Fibroblast of lung (primary cell): ENCODE measurements at regions not wholly inside any gene's neighbourhood (a gene's known extent, or its start where the extent isn't known, plus 50 kb on each side); places are given as distances from the start of the nearest gene placed in this dataset.
"Not testable (repeated sequence)": the region's sequence is repeated elsewhere in the genome, so short reads cannot be mapped to it uniquely, and the experiment has no call there.

Experiments
- DNase-seq, 2 donors: peaks; one replicate each; pipeline versions ENCODE4 v3.0.0 to v3.0.0-alpha.2; 2010; ENCODE audit warnings: low read depth in 2 of 2
- H2AFZ ChIP-seq: 2 replicates; pipeline ENCODE4 v1.5.1; 2012; ENCODE audit warnings: low read length, control low read depth, inconsistent platforms
- H3K27ac ChIP-seq: 2 replicates; pipeline ENCODE4 v1.5.1; 2011; ENCODE audit warnings: low read length, control low read depth; ENCODE audit not compliant: insufficient read depth
- H3K27me3 ChIP-seq: 2 replicates; pipeline ENCODE4 v1.5.1; 2011; ENCODE audit warnings: mild to moderate bottlenecking, low read length; ENCODE audit not compliant: control insufficient read depth, insufficient read depth
- H3K36me3 ChIP-seq: 2 replicates; pipeline ENCODE4 v1.5.1; 2011; ENCODE audit warnings: low read length; ENCODE audit not compliant: control insufficient read depth, insufficient read depth
- H3K4me1 ChIP-seq: 2 replicates; pipeline ENCODE4 v1.5.1; 2011; ENCODE audit warnings: low read length; ENCODE audit not compliant: control insufficient read depth, insufficient read depth; ENCODE audit errors: extremely low read depth
- H3K4me2 ChIP-seq: 2 replicates; pipeline ENCODE4 v1.5.1; 2011; ENCODE audit warnings: low read length, control low read depth; ENCODE audit not compliant: insufficient read depth; ENCODE audit errors: extremely low read depth
- H3K4me3 ChIP-seq, 4 experiments: fragments of 200-600 bp in 1 of 4; sonication (generic) in 1 of 4; replicated peaks in 1 of 4; 2 replicates each; pipeline ENCODE4 v1.5.1; 2011 to 2016; ENCODE audit warnings: low read length in 4 of 4, low read depth in 3 of 4, mild to moderate bottlenecking in 3 of 4, control low read depth in 2 of 4, inconsistent platforms in 1 of 4, mixed read lengths in 1 of 4; ENCODE audit not compliant: insufficient read depth in 1 of 4; ENCODE audit errors: control extremely low read depth in 1 of 4
- H3K79me2 ChIP-seq: 2 replicates; pipeline ENCODE4 v1.5.1; 2012; ENCODE audit warnings: mild to moderate bottlenecking, low read length, inconsistent platforms; ENCODE audit not compliant: control insufficient read depth, insufficient read depth
- H3K9ac ChIP-seq: 2 replicates; pipeline ENCODE4 v1.5.1; 2011; ENCODE audit warnings: mild to moderate bottlenecking, low read length, control low read depth; ENCODE audit not compliant: insufficient read depth
- H3K9me3 ChIP-seq: 2 replicates; pipeline ENCODE4 v1.5.1; 2012; ENCODE audit warnings: low read depth, low read length; ENCODE audit not compliant: control insufficient read depth, insufficient read depth
- H4K20me1 ChIP-seq: 2 replicates; pipeline ENCODE4 v1.5.1; 2011; ENCODE audit warnings: low read length; ENCODE audit not compliant: control insufficient read depth, insufficient read depth; ENCODE audit errors: extremely low read depth
- EZH2 ChIP-seq: IDR thresholded peaks from 2 replicates; pipeline ENCODE4 v1.5.1; 2012; ENCODE audit warnings: low read length, control low read depth, mild to moderate bottlenecking; ENCODE audit errors: missing control alignments
- TF ChIP-seq, protein P1 (sequence below), 2 donors: IDR thresholded peaks in 1 of 2; conservative IDR thresholded peaks in 1 of 2; 1 replicate in 1 of 2; 2 replicates in 1 of 2; pipeline ENCODE4 v1.5.1; 2011 to 2012; ENCODE audit warnings: low read length in 2 of 2, control low read depth in 1 of 2, inconsistent platforms in 1 of 2, low read depth in 1 of 2, mild to moderate bottlenecking in 1 of 2

DNA sequence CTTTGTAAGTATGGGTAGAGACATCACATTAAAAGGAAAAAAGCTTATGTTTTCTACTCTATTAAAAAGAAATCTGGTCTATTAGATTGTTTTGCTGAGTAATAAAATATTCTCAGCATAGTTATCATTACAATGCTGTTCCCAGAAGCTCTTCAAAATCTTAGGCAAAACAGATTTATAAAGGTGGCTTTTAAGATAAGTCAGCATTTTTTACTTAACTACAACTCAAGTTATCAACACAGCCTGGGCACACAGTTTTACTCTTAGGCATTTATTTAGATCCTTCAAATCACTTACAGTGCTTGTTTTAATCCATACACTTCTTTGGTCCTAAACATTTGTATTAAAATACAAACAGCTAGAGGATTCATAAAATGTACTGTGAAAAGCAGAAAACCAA lies 534.8 kb upstream of the NCAM2 start:
- Histone ChIP-seq H3K9ac (no peak overlapping the region), H3K9me3 (no peaks in the 10 kb centered on the region), H4K20me1 (no peaks in the 10 kb centered on the region), H3K4me1 (no peaks in the 10 kb centered on the region), H3K27me3 (no peaks in the 10 kb centered on the region), H3K79me2 (no peaks in the 10 kb centered on the region), H3K4me3 (no peak overlapping the region), H3K4me2 (no peak overlapping the region), H2AFZ (no peak overlapping the region), H3K36me3 (no peaks in the 10 kb centered on the region), H3K27ac (no peak overlapping the region)
- no peak for DNase-seq
- TF ChIP-seq, protein P1, sequence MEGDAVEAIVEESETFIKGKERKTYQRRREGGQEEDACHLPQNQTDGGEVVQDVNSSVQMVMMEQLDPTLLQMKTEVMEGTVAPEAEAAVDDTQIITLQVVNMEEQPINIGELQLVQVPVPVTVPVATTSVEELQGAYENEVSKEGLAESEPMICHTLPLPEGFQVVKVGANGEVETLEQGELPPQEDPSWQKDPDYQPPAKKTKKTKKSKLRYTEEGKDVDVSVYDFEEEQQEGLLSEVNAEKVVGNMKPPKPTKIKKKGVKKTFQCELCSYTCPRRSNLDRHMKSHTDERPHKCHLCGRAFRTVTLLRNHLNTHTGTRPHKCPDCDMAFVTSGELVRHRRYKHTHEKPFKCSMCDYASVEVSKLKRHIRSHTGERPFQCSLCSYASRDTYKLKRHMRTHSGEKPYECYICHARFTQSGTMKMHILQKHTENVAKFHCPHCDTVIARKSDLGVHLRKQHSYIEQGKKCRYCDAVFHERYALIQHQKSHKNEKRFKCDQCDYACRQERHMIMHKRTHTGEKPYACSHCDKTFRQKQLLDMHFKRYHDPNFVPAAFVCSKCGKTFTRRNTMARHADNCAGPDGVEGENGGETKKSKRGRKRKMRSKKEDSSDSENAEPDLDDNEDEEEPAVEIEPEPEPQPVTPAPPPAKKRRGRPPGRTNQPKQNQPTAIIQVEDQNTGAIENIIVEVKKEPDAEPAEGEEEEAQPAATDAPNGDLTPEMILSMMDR (conservative IDR thresholded peaks at IDR 0.05 in 1 of 2, IDR thresholded peaks at IDR 0.05 in 1 of 2; ENCODE audit: low read depth in 1 of 2, low read length in 2 of 2), result no peak
- TF ChIP-seq EZH2, result no peak

DNA sequence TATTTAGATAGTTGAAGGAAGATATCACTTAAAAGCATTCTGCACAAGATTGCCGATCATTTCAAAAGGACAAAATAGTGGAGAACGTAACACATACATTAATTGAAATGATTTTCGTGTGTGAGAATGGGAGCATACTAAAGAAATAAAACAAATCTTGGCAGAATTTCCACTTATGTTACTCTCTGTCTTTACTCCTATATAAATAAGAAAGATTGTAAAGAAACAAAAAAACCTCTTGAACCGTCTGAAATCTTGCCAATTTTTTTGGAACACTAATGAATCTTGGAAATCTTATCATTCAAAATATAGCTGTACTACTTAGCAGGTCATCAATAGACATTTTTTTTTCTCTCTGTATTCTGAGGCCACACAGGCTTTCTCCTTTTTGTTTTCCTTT lies 528.8 kb upstream of the NCAM2 start:
- no peak for DNase-seq

DNA sequence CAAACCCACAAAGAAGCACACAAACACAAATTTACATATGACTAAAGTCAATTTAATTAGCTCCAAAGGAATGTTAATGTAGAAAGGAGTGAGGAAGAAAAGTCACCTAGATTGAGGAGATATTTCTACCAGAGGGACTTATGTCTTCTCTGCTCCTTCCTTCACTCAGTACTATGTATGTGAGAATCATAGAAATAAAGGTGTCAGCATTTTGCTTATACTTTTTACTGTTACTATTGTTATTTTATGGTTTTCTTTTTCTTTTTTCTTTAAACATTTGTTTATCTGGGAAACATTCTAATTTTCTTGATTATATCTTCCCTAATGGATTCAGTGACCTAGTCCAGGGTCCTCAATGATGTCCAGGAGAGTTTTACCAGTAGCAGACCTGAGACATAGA lies 511.9 kb upstream of the NCAM2 start:
- TF ChIP-seq, protein P1 (conservative IDR thresholded peaks at IDR 0.05 in 1 of 2, IDR thresholded peaks at IDR 0.05 in 1 of 2; ENCODE audit: low read depth in 1 of 2, low read length in 2 of 2), result no peak
- no peak for TF ChIP-seq EZH2
- Histone ChIP-seq H3K4me3 (no peak overlapping the region), H3K9me3 (no peaks in the 10 kb centered on the region), H3K4me1 (no peaks in the 10 kb centered on the region), H3K27ac (no peak overlapping the region), H3K36me3 (no peaks in the 10 kb centered on the region), H3K27me3 (no peaks in the 10 kb centered on the region), H3K4me2 (no peak overlapping the region), H2AFZ (no peak overlapping the region), H3K79me2 (no peaks in the 10 kb centered on the region), H3K9ac (no peak overlapping the region), H4K20me1 (no peaks in the 10 kb centered on the region)
- no peak for DNase-seq

More for the DNA sequence above, 528.8 kb upstream of the NCAM2 start:
- Histone ChIP-seq H3K27ac (no peak overlapping the region), H3K36me3 (no peaks in the 10 kb centered on the region), H3K9me3 (no peaks in the 10 kb centered on the region), H3K4me3 (no peak overlapping the region), H4K20me1 (no peaks in the 10 kb centered on the region), H2AFZ (no peak overlapping the region), H3K9ac (no peak overlapping the region), H3K79me2 (no peaks in the 10 kb centered on the region), H3K4me1 (no peaks in the 10 kb centered on the region), H3K4me2 (no peak overlapping the region), H3K27me3 (no peaks in the 10 kb centered on the region)
- no peak for TF ChIP-seq EZH2
- TF ChIP-seq, protein P1 (conservative IDR thresholded peaks at IDR 0.05 in 1 of 2, IDR thresholded peaks at IDR 0.05 in 1 of 2; ENCODE audit: low read depth in 1 of 2, low read length in 2 of 2), result no peak

DNA sequence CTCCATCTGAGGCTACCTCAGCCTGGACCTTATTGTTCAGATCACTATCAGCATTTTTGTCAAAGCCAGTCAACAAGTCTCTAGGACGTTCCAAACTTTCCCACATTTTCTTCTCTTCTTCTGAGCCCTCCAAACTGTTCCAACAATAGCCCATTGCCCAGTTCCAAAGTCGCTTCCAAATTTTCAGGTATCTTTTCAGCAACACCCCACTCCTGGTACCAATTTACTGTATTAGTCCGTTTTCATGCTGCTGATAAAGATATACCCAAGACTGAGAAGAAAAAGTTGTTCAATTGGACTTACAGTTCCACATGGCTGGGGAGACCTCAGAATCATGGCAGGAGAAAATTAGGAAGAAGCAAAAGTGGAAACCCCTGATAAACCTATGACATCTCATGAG lies 495.3 kb upstream of the NCAM2 start:
- not testable (repeated sequence) for H3K9ac ChIP-seq, DNase-seq, H2AFZ ChIP-seq, H3K4me2 ChIP-seq, H3K4me1 ChIP-seq, H3K79me2 ChIP-seq, H3K4me3 ChIP-seq, H3K27me3 ChIP-seq, H4K20me1 ChIP-seq, H3K36me3 ChIP-seq, H3K9me3 ChIP-seq, H3K27ac ChIP-seq
